GM20431 (cell line): ENCODE measurements at regions not wholly inside any gene's neighbourhood (a gene's known extent, or its start where the extent isn't known, plus 50 kb on each side); places are given as distances from the start of the nearest gene placed in this dataset.

Experiments used
- in situ Hi-C: fragments of 300-500 bp; cut with MseI, MboI; formaldehyde crosslinking; loops from one replicate; pipeline ENCODE4 v1.15.0; 2020; ENCODE audit warnings: low sequenced_read_pairs; ENCODE audit not compliant: unreplicated experiment

- in situ Hi-C loops, result no loop called here
These were observed 408.4 kb upstream of the CDH5 start for GRCh38 chr16:65958086-65958485.

GRCh38 chr16:65956100-65956499, 410.4 kb upstream of the CDH5 start:
- in situ Hi-C loops, result no loop called here

- in situ Hi-C loops, result no loop called here
These were observed 412.0 kb upstream of the CDH5 start for GRCh38 chr16:65954446-65954845.

GRCh38 chr16:65950211-65950610, 416.3 kb upstream of the CDH5 start:
- in situ Hi-C loops, result no loop called here

GRCh38 chr16:65948361-65948760, 418.1 kb upstream of the CDH5 start:
- in situ Hi-C loops, result no loop called here

GRCh38 chr16:65947951-65948350, 418.5 kb upstream of the CDH5 start:
- in situ Hi-C loops, result no loop called here

GRCh38 chr16:65945493-65945892, 421.0 kb upstream of the CDH5 start:
- in situ Hi-C loops, result no loop called here

- in situ Hi-C loops, result no loop called here
These were observed 422.1 kb upstream of the CDH5 start for GRCh38 chr16:65944361-65944760.

- in situ Hi-C loops, result no loop called here
These were observed 425.8 kb upstream of the CDH5 start for GRCh38 chr16:65940711-65941110.

- in situ Hi-C loops, result no loop called here
These were observed 428.4 kb upstream of the CDH5 start for GRCh38 chr16:65938083-65938482.

- in situ Hi-C loops, result no loop called here
These were observed 429.0 kb upstream of the CDH5 start for GRCh38 chr16:65937455-65937854.

- in situ Hi-C loops, result no loop called here
These were observed 430.4 kb upstream of the CDH5 start for GRCh38 chr16:65936096-65936495.

- in situ Hi-C loops, result no loop called here
These were observed 432.0 kb upstream of the CDH5 start for GRCh38 chr16:65934443-65934842.

- in situ Hi-C loops, result no loop called here
These were observed 432.8 kb upstream of the CDH5 start for GRCh38 chr16:65933703-65934102.

- in situ Hi-C loops, result no loop called here
These were observed 434.0 kb upstream of the CDH5 start for GRCh38 chr16:65932350-65933072.

- in situ Hi-C loops, result no loop called here
These were observed 443.6 kb upstream of the CDH5 start for GRCh38 chr16:65922923-65923322.

GRCh38 chr16:65919986-65920376, 446.5 kb upstream of the CDH5 start:
- in situ Hi-C loops, result no loop called here

GRCh38 chr16:65919145-65919985, 447.1 kb upstream of the CDH5 start:
- in situ Hi-C loops, result no loop called here

- in situ Hi-C loops, result no loop called here
These were observed 449.0 kb upstream of the CDH5 start for GRCh38 chr16:65917466-65917865.

- in situ Hi-C loops, result no loop called here
These were observed 449.5 kb upstream of the CDH5 start for GRCh38 chr16:65916995-65917394.

- in situ Hi-C loops, result no loop called here
These were observed 456.2 kb upstream of the CDH5 start for GRCh38 chr16:65910291-65910690.
